NT2/D1 (cell line): ENCODE measurements at regions not wholly inside any gene's neighbourhood (a gene's known extent, or its start where the extent isn't known, plus 50 kb on each side); places are given as distances from the start of the nearest gene placed in this dataset.

Experiments used
- SUZ12 ChIP-seq: IDR thresholded peaks from 2 replicates; pipeline ENCODE4 v1.6.1; 2011; ENCODE audit not compliant: insufficient read length, insufficient read depth; ENCODE audit errors: extremely low read depth
- ZNF274 ChIP-seq: IDR thresholded peaks from 2 replicates; pipeline ENCODE4 v1.6.1; 2011; ENCODE audit warnings: mild to moderate bottlenecking, low read depth, low read length

DNA sequence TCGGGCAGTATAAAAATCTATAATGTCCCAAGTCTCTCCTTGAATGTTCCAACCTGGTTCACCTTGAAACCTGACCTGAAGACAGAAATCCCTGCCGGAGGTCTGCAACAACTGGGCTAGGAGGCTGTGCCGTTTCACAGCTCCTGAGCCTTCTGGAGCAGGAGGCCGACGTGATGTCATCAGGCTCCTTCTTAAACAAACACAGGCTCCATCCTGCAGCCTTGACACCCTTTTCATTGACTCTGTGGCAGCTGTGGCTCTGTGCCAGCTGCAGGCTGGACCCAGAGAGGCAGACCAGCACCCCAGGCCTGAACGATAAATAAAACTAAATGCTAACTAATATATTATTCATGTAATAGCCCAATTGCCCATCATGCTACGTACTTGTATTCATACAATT is 483.9 kb downstream of the CD83 start:
- no peak for TF ChIP-seq SUZ12
- no peak for TF ChIP-seq ZNF274
